HG03097 (cell line): ENCODE measurements at regions not wholly inside any gene's neighbourhood (a gene's known extent, or its start where the extent isn't known, plus 50 kb on each side); places are given as distances from the start of the nearest gene placed in this dataset.

ENCODE experiments used
- ATAC-seq: cut with Tn5 transposase; IDR thresholded peaks from one replicate; pipeline ENCODE4 v1.9.1; 2021; ENCODE audit not compliant: unreplicated experiment, low FRiP score

DNA sequence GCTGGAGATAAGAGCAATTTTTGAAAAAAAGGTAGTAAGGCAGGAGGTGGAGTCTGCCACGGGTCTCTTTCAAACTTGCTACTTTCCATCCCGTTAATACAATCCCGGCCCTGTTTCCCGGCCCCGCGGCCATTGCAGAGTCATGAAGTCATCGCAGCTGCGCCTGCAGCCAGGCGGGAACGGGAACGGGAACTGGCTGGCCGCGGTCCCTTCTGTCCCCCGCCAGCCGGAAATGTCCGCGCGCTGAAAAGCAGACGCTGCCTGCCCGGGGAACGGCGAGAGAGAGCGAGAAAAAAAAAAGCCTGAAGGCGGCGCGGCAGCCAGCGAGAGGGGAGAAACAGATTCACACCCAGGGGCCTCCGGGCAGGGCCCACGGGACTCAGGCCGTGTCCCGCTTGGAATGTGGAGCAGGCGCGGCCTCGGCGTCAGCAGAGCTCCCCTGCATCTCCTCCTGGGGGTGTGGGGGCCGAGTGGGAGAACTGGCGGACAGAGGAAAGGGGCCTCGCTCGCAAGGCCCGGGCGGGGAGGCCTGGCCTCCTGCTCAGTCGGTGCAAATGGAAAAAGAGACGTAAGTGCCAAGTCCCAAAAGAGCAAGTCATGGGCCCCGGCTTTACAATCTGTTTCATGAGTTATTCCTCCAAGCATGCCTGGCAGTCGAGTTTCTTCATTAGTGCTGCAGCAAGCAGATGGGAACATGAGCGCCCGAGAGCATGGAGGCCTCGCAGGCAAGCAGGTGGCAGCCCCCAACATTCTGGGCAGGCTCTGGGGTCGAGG lies 201.2 kb upstream of the GAS1 start:
- no peak for ATAC-seq

DNA sequence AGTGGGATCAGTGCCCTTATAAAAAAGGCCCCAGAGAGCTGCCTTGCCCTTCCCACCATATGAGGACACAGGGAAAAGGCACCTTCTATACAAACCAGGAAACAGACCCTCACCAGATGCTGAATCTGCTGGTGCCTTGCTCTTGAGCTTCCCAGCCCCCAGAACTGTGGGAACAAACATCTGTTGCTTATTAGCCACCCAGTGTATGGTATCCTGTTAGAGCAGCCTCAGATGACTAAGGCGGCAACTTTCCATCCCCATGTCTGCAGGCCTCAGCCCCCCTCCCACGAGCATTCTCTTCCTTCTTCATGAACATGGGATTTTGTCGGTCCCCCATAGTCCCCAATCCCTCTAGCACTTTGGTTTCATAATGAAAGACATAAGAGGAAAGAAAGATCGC lies 202.5 kb upstream of the GAS1 start:
- ATAC-seq: no peak

DNA sequence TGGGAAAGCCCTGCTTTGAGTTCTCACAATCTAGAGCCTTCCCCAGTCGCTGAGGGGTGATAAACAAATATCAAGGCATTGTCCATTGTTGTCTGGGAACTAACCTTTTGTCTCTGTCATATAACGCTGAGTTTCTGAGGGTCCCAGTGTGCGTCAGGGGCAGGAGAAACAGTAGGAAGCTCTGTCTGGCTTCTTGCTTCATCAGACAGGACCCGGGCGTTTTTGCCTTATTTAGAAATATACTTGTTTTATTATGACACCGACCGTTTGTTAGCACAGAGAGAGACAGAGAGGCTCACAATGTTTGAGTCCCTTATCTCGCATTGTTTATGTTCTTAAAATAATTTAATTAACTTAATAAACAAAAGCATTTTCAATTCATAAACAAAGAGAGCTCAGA lies 204.9 kb upstream of the GAS1 start:
- no peak for ATAC-seq

DNA sequence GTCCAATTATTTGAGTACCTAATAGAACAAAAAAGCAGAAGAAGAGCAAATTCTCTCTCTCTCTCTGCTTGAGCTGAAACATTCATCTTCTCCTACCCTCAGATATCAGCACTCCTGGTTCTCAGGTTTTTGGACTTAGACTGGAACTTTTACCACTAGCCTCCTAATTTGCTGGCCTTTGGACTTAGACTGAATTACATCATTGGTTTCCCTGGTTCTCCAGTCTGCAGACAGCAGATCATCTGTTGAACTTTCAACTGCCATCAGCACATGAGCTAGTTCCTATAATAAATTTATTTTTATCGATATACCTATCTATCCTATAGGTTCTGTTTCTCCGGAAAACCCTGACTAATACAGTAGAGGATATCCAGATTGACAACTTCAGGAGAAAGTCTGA lies 208.9 kb upstream of the GAS1 start:
- no peak for ATAC-seq

DNA sequence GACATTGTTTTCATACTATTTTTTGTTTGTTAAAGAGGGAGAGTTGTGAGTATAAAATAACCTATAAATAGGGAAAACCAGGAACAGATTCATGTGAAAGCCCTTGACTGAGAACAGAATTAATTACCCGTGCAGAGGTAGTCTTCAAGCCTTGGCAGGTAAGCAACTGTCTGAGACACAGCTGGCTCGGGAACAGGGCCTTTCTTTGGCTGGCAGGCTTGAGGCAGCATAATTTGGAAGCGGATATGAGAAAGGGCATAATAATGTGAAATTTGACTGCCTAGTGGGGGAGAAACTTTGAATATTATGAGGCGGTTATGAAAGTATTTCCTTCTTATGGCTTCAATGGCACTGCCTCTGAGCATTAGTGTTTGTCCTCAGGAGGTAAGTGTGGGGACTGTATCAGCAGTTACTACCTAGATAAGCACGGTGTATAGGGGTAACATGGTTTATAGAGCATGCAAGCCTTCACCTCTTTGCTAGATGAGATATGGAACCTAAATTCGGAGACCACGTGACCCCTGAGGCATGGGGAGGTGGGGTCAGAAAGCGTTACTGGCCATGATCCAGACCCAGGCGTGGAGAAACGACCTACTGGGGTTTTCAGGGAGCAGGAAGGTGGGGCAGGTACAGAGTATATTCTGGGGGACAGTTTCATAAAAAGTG lies 210.2 kb upstream of the GAS1 start:
- ATAC-seq: no peak

DNA sequence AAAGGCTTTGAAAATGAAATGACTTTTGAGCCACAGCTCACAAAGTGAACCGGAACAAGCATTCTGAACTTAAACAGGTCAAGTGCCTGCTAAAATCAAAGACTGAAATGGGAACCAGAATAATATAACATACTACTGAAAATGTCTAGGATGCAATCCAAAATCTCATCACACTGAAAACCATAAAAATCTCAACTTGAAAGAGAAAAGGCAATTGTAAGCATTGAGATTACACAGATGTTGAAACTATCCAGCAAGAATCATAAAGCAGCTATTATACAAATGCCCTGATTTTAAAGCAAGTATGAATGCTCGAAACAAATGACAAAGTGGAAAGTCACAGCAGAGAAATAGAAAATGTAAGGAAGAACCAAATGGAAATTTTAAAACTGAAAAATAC lies 211.5 kb upstream of the GAS1 start:
- ATAC-seq: no peak

DNA sequence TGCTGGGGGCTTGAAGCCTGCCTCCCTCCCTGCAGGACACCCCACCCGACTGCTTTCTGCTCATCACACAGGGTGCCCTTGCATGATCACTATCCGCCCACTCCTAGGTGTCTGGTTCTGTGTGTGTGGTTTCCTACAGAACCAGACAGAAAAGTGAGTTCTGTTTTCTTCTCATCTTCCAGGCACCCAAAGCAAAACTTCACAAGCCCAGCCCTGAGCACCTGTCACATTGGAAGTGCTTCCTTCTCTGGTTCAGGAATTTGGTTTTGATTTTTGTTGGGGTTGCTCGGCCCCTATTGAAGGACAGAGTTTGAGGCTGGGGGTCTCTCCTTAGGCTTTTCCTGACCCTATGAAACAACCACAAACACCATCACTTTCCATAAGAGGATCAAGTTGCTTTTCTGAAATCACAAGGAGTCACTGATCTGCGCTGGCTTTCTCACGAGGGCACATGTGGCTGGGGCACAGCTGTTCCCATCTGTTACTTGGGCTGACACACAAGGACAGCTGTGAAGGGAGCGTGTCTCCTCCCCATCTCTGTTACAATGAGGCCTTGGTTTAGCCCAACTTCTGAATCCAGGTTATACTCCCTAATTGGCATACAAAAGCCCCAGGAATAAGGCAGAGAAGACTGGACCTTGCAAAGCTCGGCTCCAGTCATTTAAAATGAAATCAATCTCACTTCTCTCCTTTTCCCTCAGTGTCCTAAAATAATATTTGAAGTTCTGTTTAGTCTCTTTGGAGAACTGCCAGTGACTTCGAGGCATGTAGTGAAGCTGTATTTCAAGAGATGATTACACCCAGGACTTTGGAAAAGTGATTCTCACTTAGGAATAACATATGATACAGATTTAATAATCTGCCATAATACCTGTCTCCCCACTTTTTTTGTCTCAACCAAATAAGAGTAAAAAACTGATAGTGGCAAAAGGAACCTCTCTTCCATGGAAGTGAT lies 213.1 kb upstream of the GAS1 start:
- no peak for ATAC-seq

DNA sequence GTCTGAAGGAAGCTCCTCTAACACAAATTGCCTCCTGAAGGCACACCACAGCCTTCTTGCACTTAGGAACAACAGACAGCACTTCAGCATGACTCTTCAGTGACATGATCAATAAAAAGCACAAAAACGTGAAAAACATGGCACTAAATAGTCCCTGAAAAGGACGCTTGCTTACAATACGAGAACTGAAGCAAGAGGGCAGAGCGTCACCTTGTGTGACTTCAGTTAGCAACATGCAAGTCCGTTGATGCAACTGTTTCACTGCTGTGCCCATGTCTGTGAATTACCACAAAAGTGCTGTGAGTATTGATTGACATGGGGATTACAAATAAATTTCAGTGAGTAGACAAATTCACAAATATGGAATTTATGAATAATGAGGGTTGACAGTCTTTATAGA lies 219.9 kb upstream of the GAS1 start:
- no peak for ATAC-seq

DNA sequence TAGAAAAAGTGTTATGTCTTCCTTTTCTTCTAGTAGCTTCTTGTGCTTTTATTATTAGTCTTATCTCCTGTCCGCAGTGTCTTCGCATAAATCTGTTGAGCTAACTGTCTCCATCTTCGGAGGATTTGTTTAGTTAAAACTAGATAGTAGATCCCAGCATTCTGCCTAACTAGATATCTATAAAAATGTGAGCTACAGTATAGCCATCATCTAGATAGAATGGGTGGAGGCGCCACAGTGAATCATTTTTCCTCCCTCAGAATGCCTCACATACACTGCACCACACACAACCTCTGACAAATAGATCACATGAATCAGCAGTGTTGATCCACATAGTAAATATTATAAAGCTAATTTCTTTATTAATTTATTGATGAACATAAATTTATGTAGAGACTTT lies 220.3 kb upstream of the GAS1 start:
- no peak for ATAC-seq

DNA sequence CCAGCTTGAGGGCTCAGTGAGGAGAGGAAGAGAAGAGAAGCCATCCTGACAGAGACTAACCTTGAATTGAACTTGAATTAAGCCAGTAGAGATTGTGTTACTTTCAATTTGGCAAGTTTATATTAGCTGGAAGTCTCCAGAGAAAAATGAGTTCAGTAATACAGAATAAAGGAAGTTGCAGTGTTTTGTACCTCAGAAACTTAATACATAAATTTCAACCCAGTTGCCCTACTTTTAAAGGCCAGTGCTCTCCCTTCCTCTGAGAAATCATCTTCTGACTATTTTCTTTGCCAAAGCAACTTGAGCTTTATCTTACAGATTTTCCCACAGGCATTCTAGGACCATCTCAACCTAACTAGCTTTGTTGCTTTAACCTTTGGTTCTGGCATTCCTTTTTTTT lies 231.0 kb upstream of the GAS1 start:
- ATAC-seq: no peak

DNA sequence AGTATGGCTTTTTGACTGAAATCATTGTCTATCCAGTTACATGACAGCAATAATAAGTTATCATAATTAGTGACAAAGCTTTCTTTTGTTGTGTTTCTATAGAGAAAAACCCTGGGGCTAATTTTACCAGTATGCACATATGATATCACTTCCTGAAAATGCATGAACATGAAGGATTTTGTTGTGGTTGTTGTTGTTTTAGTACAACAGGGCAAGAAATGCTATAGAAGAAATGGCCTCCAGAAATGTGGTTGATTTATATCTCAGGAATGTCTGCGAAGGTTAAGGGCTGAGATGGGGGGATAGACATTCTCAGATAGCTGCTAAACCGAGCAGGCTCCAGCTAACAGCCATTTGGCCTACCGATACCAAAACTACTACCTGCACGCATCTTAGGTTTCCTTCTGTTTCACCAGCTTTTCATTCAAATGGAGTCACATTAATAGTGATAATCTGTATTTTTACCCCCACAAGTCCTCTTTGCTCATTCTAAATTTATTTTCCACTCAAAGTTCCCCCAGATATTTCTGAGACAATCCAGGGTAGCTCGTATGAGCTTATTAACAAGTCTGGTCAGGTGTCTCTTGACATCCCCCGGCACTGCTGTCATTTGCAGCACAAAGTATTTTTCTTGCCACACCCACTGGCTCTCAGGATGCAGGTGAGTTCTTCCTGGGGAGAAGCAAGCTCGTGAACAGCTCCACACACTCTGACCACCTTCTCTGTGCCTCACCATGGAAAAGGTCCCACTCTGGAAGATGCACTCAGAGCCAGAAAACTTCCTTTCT lies 232.4 kb upstream of the GAS1 start:
- no peak for ATAC-seq

DNA sequence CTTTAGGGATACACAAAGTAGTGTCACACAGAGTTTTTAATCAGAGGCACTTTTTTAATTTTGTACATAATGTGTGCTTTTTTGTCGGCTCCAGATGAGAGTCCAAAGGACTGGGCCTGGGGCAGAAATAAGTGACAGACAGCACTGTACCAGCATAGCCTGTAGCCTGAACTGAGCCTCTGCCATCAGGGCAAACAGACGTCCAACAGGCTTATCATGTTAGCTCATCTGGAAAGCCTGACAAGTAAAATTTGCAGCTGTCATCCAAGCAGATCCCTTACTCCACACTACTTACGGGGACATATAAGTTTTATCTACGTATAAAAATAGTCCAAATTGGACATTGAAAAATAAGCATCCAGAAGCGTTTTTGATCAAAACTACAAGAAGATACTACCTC lies 233.1 kb upstream of the GAS1 start:
- ATAC-seq: no peak

DNA sequence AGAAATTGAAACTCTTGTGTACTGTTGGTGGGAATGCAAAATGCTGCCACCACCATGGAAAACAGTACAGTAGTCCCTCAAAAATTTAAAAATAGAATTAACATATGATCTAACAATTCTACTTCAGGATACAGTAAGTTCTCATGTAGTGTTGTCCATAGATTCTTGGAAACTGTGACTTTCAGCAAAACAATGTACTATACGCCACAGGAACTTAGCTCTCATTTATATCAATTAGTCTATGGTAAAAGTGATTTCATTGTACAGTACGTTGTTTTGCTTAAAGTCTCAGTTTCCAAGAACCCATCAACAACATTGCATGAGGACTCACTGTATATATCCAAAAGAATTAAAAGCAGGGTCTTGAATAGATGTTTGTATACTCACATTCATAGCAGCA lies 233.5 kb upstream of the GAS1 start:
- ATAC-seq: no peak

DNA sequence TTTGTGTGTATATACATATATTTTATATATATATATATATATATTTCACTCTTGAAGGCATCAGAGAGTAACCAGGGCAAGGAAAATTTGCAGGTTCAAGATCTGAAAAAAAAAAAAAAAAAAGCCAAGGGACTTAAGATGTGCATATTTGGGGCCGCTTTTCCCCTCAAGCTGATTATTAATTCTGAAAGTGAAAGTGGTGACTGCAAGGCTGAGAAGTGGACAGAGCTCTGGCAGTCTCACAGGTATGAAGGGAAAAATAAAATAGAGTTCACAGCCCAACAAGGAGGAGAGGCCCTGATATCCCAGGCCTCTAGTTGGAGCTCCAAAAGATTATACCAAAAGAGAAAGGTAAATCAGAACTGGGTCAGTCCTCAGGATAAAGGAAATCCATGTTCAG lies 234.4 kb upstream of the GAS1 start:
- no peak for ATAC-seq

DNA sequence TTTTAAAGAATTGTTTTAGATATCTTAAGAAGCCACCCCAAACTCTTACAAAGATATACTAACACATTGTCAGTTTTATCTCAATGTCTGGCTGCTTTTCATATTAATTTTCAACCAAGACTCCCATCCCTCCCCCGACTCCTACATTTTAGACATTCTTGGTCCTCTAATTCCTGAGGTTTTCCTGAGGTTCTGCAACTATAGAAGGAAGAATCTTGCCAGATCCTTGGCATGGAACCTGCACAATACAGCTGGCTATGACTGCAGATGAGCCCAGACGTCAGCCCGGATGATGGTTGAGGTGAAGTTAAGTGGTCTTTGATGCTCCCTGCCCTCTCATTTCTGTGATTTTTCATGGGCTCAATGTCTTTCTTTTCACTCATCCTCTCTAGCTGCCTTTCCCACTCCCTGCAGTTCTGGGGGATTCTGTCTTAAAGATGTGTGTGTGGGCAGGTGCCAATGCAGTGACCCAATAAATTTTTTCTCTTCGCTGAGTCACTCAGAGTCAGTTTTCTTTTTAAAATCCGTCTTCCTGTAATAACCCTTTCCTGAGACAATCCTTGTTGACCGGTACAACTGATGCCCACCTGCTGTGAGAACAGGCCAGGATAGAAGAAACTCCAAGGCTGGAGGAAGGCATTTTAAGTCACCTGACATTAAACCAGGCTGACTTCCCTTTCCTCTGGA lies 237.8 kb upstream of the GAS1 start:
- ATAC-seq: no peak

DNA sequence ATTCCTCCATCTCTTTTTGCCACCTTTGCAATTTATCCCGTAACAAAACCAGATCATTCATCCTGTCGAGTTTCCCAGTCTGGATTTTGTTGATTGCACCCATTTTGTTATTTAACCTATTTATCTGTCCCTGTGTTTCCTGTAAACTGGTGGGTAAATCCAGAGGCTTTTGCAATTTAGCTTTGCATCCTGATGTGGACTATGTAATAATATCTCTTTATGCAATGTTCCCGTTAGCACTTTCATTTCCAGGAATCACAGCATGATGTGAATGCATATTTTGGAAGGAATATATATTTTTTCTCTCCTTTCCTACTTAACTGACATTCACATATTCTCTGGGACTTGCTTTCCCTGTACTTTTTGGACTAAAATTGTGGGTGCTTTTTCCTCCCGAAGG lies 240.3 kb upstream of the GAS1 start:
- ATAC-seq: no peak

DNA sequence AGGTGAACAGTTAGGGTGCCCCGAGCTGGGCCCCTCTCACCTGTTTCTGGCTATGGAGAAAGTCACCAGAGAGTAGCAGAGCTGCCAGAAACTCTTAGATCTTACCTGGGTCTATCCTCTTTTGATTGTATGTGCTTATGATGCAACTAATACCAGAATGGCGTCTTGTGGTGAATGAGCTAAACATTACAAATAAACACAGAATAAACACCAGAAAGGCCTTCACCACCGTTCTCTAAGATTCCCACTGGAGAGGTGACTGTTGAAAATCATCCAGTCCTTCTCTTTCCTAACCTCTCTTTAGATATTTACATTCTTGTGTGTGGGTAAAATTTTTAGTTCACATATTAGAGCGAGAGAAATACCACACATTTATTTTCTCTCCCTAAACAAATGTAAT lies 241.7 kb upstream of the GAS1 start:
- no peak for ATAC-seq

DNA sequence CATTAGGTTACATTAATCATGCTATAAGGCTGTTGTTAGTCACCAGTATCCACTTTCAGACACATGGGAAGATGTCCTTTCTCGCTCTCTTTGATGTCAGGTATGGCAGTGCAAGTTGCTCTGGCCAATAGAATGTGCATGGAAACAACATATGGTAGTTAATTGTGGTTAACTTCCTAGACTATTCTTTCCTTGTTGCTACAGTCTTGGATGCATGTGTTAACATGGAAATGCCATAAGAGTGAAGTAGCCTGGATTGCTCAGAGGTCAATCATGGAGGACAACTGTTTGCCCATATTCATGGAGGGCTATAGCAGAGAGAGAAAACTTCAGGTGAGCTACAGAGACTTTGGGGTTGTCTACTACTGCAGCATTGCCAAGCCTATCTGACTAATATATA lies 245.8 kb upstream of the GAS1 start:
- no peak for ATAC-seq

DNA sequence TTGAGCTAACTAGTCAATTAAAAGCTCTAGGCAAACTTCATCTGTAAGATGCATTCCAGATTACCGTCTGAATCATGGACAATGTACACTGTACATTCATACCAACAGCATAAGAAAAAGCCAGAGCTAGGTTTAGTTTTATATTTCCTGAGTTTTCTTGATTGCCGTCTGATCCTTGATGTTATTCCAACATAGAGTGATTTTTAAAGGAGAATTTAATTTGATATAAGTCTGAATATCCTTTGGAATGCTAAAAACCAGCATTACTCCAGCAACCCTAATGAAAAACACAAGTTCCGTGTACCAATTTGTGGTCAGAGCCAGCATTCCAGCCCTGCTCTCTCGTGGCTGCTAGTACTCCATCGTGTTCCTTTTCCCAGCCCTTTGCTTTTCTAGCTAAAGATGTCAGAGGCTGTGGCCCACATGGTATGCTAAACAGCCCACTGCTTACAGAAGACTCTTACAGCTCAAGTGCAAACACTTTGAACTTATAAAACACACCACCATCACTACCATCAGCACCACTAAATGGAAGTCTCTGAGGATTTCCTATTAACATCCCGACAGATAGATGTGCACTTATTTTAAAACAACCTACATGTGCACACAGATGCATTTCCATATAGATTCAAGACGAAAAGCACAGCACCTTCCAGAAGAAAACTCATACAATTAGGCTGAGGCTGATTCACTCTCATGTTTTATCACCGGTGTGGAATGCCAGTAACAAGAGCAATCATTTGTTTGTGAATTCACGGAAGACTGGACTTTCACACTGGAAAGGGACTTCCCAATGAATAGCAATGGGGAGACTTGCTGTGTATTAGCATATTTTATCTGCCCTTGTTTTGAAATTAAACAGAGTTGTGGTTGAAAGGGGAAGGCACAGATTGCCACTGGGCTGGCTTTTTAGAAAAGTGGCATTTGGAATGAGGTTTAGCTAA lies 246.9 kb upstream of the GAS1 start:
- no peak for ATAC-seq
